NAMALWA (cell line): ENCODE measurements at regions not wholly inside any gene's neighbourhood (a gene's known extent, or its start where the extent isn't known, plus 50 kb on each side); places are given as distances from the start of the nearest gene placed in this dataset.

ENCODE experiments used
- DNase-seq: peaks from one replicate; pipeline ENCODE4 v3.0.0-alpha.2; 2015; ENCODE audit warnings: low spot score

DNA sequence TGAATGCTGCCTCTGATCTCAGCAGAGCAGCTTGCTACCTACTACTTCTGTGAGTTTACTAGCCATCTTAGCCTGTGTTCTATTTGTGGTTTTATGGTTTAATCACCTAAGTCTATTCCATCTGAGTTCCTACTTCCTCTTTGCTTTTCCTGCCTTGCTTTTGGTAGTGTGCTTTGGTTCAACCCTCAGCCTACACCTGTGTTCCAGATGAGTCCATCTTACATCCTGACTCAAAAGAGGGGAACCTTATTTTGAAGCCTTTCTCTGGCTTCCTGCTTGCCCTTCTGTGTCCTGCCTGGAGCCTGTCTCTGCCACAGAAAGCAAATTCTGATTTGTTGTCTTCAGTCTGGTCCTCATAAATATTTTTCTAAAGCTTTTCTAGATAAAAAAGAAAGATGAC lies 530.3 kb upstream of the MEX3C start:
- DNase-seq = peak; percentile 7

DNA sequence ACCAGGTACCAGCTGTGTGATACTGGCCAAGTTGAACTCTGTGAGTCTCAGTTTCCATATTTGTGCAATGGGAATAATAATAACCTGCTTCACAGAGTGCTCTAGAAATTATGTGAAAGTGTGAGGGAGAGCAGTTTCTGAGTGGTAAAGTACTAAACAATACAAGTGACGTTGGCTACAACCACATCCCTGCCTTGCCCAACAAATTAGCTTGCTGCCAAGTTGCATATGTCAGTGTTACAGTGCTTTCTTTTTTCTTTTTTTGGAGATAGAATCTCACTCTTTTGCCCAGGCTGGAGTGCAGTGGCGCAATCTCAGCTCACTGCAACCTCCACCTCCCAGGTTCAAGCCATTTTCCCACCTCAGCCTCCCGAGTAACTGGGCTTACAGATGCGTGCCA lies 533.6 kb upstream of the MEX3C start:
- DNase-seq = no peak

DNA sequence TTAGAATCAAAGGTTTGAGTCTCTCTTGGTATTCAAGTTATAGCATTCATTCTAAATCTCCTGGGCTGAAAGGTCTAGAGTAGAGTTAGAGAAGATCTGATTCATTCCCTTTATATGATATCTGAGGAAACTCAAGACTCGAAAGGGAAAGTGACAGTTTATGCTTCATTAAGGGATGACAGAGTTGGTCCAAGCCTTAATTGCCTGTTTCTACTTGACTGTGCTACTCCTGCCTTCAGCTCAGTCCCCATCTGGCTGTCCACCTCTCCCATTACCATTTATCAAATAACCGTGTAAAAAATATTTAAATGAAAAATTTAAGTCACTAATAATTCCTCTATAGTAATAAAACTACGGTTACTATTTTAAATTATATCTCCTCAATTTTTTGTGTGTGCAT lies 537.1 kb upstream of the MEX3C start:
- no peak for DNase-seq

DNA sequence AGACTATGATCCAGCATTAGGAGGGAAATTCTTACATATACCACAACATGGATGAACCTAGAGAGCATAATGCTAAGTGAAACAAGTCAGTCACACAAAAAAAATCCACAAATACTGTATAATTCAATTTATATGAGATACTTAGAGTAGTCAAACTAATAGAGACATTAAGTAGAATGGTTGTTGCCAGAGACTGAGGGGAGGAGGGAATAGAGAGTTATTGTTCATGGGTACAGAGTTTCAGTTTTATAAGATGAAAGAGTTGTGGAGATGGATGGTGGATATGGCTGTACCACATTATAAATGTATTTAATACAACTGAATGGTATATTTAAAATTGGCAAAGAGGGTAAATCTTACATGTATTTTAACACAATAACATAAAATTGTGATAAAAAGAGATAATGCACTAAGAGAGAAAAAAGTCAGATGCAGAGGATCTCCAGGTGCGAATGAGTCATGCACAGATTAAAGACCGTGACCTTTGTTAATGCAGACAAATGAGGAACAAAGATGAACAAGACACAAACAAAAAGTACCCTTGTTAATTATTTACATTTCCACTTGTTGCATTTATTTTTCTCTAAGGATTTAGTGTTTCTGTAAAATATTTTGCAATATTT lies 541.7 kb upstream of the MEX3C start:
- no peak for DNase-seq

- no peak for DNase-seq
Observed at GRCh38 chr18:51751901-51752300, 554.4 kb upstream of the MEX3C start.

GRCh38 chr18:51753365-51754057 lies 556.0 kb upstream of the MEX3C start:
- DNase-seq = no peak

DNA sequence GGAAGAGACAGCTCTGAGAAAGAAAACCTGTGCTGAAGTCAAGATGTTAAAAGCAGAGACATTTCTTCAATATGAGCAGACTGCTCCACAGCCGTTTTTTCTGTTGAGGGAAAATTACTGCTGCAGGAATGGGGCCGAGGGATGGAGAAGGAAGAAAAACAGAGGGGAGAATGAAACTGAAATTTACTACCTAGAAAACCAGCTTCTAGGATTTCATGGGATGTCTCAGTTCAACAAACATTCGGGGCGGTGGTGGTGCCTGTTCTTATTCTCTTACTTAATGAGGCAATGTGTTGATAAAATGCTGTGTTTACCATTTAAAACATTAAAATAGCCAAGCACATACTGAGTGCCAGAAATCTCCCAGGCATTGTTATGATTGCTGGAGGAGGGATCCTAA lies 557.1 kb upstream of the MEX3C start:
- DNase-seq = no peak

GRCh38 chr18:51757255-51757924 lies 559.9 kb upstream of the MEX3C start:
- no peak for DNase-seq

DNA sequence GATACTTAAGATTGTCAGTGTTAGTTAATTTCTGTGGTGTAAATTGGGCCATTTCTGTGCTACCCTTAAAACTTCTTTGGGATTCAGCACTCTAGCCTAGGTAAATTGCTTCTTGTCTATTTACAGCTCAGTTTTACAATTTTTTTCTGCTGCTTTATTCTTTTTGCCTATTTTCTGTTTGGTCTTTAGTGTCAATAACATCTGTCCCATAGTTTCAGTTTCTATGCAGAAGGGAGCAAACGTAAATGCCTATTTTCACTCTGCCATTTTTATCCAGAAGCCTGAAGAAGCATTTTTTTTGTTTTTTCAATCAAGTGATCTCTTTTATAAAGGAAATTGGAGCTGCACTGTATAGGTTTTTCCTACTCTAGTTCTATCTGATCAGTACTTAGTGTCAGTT lies 564.9 kb upstream of the MEX3C start:
- DNase-seq = no peak

GRCh38 chr18:51765606-51766360 lies 568.3 kb upstream of the MEX3C start:
- DNase-seq = no peak

DNA sequence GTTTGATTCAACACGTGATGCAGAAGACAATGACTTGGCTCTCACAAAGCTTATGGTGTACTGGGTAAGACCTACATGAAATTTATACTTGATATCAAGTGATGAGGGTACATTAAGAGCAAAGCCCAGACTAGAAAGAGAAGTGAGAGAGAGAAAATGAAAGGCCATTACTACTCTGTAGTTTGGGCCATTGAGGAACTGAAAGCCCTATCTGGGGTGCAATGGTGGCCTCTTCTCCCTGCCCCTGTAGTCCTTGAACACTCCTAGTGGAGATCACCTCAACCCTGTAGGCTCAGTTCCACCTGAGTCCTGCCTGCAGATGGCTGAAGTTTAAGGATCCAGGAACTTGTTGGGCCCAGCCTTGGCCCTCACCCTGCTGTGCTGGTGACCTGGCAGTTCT lies 569.8 kb upstream of the MEX3C start:
- no peak for DNase-seq

- DNase-seq = no peak
Observed at GRCh38 chr18:51778115-51778514, 561.9 kb upstream of the DCC start.

- DNase-seq = no peak
Observed at GRCh38 chr18:51789871-51790270, 550.1 kb upstream of the DCC start.

- DNase-seq = no peak
Observed at GRCh38 chr18:51801514-51801913, 538.5 kb upstream of the DCC start.

DNA sequence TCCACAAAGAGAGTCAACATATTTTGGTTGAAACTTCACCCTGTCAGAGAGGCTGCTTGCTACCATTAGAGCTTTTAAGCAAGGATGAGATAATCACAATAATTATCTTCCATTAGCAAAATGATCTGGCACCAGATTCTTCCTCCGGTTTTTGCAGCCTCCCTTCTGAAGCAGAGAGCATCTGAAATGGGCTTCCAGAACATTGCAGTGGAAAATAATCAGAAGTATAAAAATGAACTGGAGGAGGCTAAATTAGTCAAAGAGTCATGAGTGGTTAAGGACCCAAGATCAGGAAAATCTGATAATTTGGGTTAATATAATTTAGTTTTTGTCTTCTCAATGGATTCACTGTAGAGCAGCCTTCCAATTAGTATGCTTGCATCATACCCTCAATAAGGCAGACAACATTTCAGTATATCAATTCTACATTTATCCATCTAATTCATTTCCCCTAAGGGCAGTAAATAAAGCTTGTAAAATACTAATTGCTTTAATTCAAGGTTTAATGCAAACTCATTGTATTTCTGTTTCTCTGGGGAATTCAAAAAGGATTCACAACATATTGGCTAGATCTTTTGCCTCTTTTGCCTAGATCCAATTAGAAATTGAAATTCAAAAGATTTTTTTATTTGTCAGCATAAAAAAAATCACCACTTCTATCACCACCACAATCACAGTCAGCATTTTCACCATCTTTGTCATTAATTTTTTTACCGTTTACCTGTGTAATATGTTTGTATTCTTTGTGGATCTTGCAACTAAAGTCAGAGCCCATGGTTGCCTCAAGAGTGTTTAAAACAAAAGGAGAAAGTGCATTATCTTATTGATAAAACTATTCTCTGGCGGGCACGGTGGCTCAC lies 537.2 kb upstream of the DCC start:
- no peak for DNase-seq

DNA sequence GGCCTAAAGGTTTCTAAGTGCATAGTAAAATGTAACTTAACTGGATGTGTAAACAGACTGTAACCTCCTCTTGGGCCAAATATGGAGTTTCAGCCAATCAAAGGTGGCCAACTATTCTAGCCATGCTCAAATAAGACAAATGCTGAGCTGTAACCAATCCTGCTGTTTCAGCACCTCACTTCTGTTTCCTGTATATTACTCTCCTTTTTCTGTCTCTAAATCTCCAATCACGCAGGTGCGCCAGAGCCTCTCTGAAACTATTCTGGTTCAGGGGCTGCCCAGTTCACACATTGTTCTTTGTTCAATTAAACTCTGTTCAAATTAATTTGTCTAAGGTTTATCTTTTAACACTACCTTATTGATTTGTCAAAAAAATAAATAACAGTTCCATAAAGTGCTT lies 532.7 kb upstream of the DCC start:
- no peak for DNase-seq

GRCh38 chr18:51811883-51812282 lies 528.1 kb upstream of the DCC start:
- no peak for DNase-seq

DNA sequence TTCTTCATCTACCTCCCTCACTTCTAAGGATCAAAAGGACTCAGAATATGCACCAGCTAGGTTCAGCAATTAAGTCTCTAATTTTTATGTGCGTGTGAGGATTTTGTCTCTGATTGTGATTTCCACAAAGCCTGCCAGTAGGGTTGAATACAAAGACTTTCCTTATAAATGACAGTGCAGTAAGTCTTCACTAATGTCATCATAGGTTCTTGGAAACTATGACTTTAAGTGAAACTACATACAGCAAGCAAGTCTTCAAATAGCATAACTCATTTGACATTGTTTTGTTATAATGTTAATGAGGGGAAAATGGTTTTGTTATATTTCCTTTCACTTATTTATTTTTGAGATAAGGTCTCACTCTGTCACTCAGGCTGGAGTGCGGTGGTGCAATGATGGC lies 526.3 kb upstream of the DCC start:
- DNase-seq = no peak

- DNase-seq = no peak
Observed at GRCh38 chr18:51821610-51822009, 518.4 kb upstream of the DCC start.

DNA sequence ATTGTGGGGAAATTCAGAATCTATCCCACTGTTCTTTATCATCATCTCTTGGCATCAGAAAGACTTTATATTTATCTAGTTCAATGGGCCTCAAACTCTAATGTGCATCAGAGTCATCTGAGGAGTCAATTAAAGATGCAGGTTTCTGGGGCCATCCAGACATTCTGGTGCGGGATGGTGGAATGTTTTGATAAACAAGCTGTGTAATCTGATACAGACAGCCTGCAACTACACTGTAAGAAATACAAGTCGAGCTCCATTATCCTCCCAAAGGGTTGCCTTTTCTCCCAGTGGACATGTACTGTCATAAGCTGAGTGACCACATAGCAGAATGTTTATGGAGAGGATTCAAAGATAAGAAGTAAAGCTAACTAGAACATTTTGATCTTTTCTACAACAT lies 515.3 kb upstream of the DCC start:
- no peak for DNase-seq

GRCh38 chr18:51833850-51834249 lies 506.1 kb upstream of the DCC start:
- DNase-seq = no peak

GRCh38 chr18:51848702-51849101 lies 491.3 kb upstream of the DCC start:
- no peak for DNase-seq
